Neutrophil (primary cell): ENCODE measurements at regions not wholly inside any gene's neighbourhood (a gene's known extent, or its start where the extent isn't known, plus 50 kb on each side); places are given as distances from the start of the nearest gene placed in this dataset.

Source experiments
- H3K27ac ChIP-seq: fragments of 200-600 bp; sonication (generic); 2 replicates; pipeline ENCODE4 v1.5.1; 2016; ENCODE audit warnings: mild to moderate bottlenecking, moderate library complexity
- H3K27me3 ChIP-seq: fragments of 200-600 bp; sonication (generic); 2 replicates; pipeline ENCODE4 v1.6.0; 2016; ENCODE audit warnings: mild to moderate bottlenecking
- H3K36me3 ChIP-seq: fragments of 200-600 bp; sonication (generic); 2 replicates; pipeline ENCODE4 v1.5.1; 2017
- H3K4me1 ChIP-seq, 2 experiments: fragments of 200-600 bp in 1 of 2; sonication (generic) in 1 of 2; 1 replicate in 1 of 2; 2 replicates in 1 of 2; pipeline versions ENCODE4 v1.5.1 to v1.6.1; 2013 to 2016; ENCODE audit warnings: low read depth in 1 of 2, low read length in 1 of 2, mild to moderate bottlenecking in 1 of 2, moderate library complexity in 1 of 2; ENCODE audit not compliant: control insufficient read depth in 1 of 2, insufficient read depth in 1 of 2
- H3K4me3 ChIP-seq, 2 experiments: fragments of 200-600 bp in 1 of 2; sonication (generic) in 1 of 2; 1 replicate in 1 of 2; 2 replicates in 1 of 2; pipeline ENCODE4 v1.5.1; 2013 to 2016; ENCODE audit warnings: low read depth in 1 of 2, low read length in 1 of 2, mild to moderate bottlenecking in 1 of 2, moderate library complexity in 1 of 2
- H3K9me3 ChIP-seq: fragments of 200-600 bp; sonication (generic); 2 replicates; pipeline ENCODE4 v1.5.1; 2016
- CTCF ChIP-seq: fragments of 200-600 bp; sonication (generic); IDR thresholded peaks from 2 replicates; pipeline ENCODE4 v1.5.1; 2016; ENCODE audit warnings: antibody characterized with exemption

- Histone ChIP-seq H3K27ac (no peak overlapping the region), H3K27me3 (no peaks in the 10 kb centered on the region)
- TF ChIP-seq CTCF: no peak
Observed at GRCh38 chr4:57410331-57411052, 300.3 kb upstream of the IGFBP7 start.

GRCh38 chr4:57405359-57405758 lies 295.2 kb upstream of the IGFBP7 start:
- no peak for TF ChIP-seq CTCF
- no peaks in the 10 kb centered on the region for H3K4me1 ChIP-seq
- H3K27ac ChIP-seq: no peak overlapping the region
- no peaks in the 10 kb centered on the region for H3K36me3 ChIP-seq
- H3K9me3 ChIP-seq: no peaks in the 10 kb centered on the region
- no peak overlapping the region for H3K4me3 ChIP-seq
- H3K27me3 ChIP-seq: no peaks in the 10 kb centered on the region

More at GRCh38 chr4:57410331-57411052, 300.3 kb upstream of the IGFBP7 start:
- Histone ChIP-seq H3K9me3 (no peaks in the 10 kb centered on the region), H3K4me3 (no peak overlapping the region), H3K36me3 (no peaks in the 10 kb centered on the region), H3K4me1 (no peaks in the 10 kb centered on the region)

- H3K9me3 ChIP-seq: no peaks in the 10 kb centered on the region
- no peak overlapping the region for H3K27ac ChIP-seq
- H3K27me3 ChIP-seq: no peaks in the 10 kb centered on the region
- H3K4me1 ChIP-seq: no peaks in the 10 kb centered on the region
- H3K36me3 ChIP-seq: no peaks in the 10 kb centered on the region
- no peak for TF ChIP-seq CTCF
- no peak overlapping the region for H3K4me3 ChIP-seq
Observed at GRCh38 chr4:57404483-57404882, 294.3 kb upstream of the IGFBP7 start.

GRCh38 chr4:57403591-57403990 lies 293.4 kb upstream of the IGFBP7 start:
- no peaks in the 10 kb centered on the region for H3K36me3 ChIP-seq
- H3K4me3 ChIP-seq: no peak overlapping the region
- no peaks in the 10 kb centered on the region for H3K4me1 ChIP-seq
- H3K27ac ChIP-seq: no peak overlapping the region
- no peak for TF ChIP-seq CTCF
- H3K27me3 ChIP-seq: no peaks in the 10 kb centered on the region
- H3K9me3 ChIP-seq: no peaks in the 10 kb centered on the region

GRCh38 chr4:57401586-57401985 lies 291.4 kb upstream of the IGFBP7 start:
- Histone ChIP-seq H3K36me3 (no peaks in the 10 kb centered on the region), H3K27me3 (no peaks in the 10 kb centered on the region), H3K4me3 (no peak overlapping the region), H3K9me3 (no peaks in the 10 kb centered on the region), H3K27ac (no peak overlapping the region), H3K4me1 (no peaks in the 10 kb centered on the region)
- TF ChIP-seq CTCF: no peak
